Liver (tissue), 8 donors: ENCODE measurements at regions not wholly inside any gene's neighbourhood (a gene's known extent, or its start where the extent isn't known, plus 50 kb on each side); places are given as distances from the start of the nearest gene placed in this dataset.

Experiments used
- DNase-seq: peaks from one replicate; pipeline ENCODE4 v3.0.0-alpha.2; 2017; ENCODE audit warnings: low spot score
- H3K27ac ChIP-seq, 2 donors: one replicate each; pipeline ENCODE4 v1.7.0; 2013; ENCODE audit warnings: inconsistent platforms in 2 of 2, low read length in 2 of 2, control low read depth in 1 of 2, low read depth in 1 of 2, mild to moderate bottlenecking in 1 of 2
- H3K27me3 ChIP-seq, 4 donors: one replicate each; pipeline versions ENCODE4 v1.6.1 to v1.7.0; 2013; ENCODE audit warnings: low read length in 3 of 4, inconsistent platforms in 1 of 4, mild to moderate bottlenecking in 1 of 4, moderate library complexity in 1 of 4; ENCODE audit not compliant: control insufficient read depth in 4 of 4, insufficient read depth in 4 of 4
- H3K36me3 ChIP-seq, 4 donors: one replicate each; pipeline versions ENCODE4 v1.6.1 to v1.7.0; 2013; ENCODE audit warnings: low read length in 3 of 4, mild to moderate bottlenecking in 3 of 4, low read depth in 1 of 4, moderate library complexity in 1 of 4; ENCODE audit not compliant: control insufficient read depth in 4 of 4, insufficient read depth in 3 of 4
- H3K4me1 ChIP-seq, 4 donors: one replicate each; pipeline versions ENCODE4 v1.6.1 to v1.7.0; 2013; ENCODE audit warnings: low read length in 3 of 4, mild to moderate bottlenecking in 3 of 4, moderate library complexity in 1 of 4; ENCODE audit not compliant: control insufficient read depth in 4 of 4, insufficient read depth in 4 of 4
- H3K4me3 ChIP-seq, 3 donors: one replicate each; pipeline versions ENCODE4 v1.6.1 to v1.7.0; 2013; ENCODE audit warnings: low read length in 3 of 3, control low read depth in 1 of 3, low read depth in 1 of 3, mild to moderate bottlenecking in 1 of 3
- H3K9ac ChIP-seq, 2 donors: one replicate each; pipeline ENCODE4 v1.7.0; 2013; ENCODE audit warnings: low read length in 2 of 2, mild to moderate bottlenecking in 2 of 2, moderate library complexity in 2 of 2, control low read depth in 1 of 2, low read depth in 1 of 2
- H3K9me3 ChIP-seq, 4 donors: one replicate each; pipeline versions ENCODE4 v1.6.1 to v1.7.0; 2013; ENCODE audit warnings: low read length in 3 of 4; ENCODE audit not compliant: control insufficient read depth in 4 of 4
- CTCF ChIP-seq: fragments of 150-350 bp; IDR thresholded peaks from 2 replicates; pipeline ENCODE4 v1.5.1; 2017; ENCODE audit warnings: improper control_type of control experiment, low read depth, low read length; ENCODE audit not compliant: missing input control
- EGR1 ChIP-seq, 2 donors: IDR thresholded peaks; 2 replicates each; pipeline ENCODE4 v1.6.1; 2016 to 2018; ENCODE audit warnings: antibody characterized with exemption in 2 of 2, low read depth in 2 of 2
- FOXA2 ChIP-seq: IDR thresholded peaks from 2 replicates; pipeline ENCODE4 v1.6.1; 2016; ENCODE audit warnings: antibody characterized with exemption
- HNF4A ChIP-seq, 2 donors: conservative IDR thresholded peaks; 2 replicates each; pipeline ENCODE4 v1.6.1; 2016; ENCODE audit warnings: antibody characterized with exemption in 2 of 2, mild to moderate bottlenecking in 2 of 2
- JUND ChIP-seq, 2 donors: IDR thresholded peaks; 2 replicates each; pipeline ENCODE4 v1.6.1; 2016; ENCODE audit warnings: antibody characterized with exemption in 2 of 2
- MAX ChIP-seq: IDR thresholded peaks from 2 replicates; pipeline ENCODE4 v1.6.1; 2016; ENCODE audit warnings: antibody characterized with exemption
- NR2F2 ChIP-seq: IDR thresholded peaks from 2 replicates; pipeline ENCODE4 v1.6.1; 2016; ENCODE audit warnings: antibody characterized with exemption
- RAD21 ChIP-seq, 2 donors: IDR thresholded peaks; 2 replicates each; pipeline ENCODE4 v1.6.1; 2016; ENCODE audit warnings: antibody characterized with exemption in 2 of 2, mild to moderate bottlenecking in 2 of 2
- REST ChIP-seq: IDR thresholded peaks from 2 replicates; pipeline ENCODE4 v1.6.1; 2016; ENCODE audit warnings: antibody characterized with exemption, mild to moderate bottlenecking
- SP1 ChIP-seq: IDR thresholded peaks from 2 replicates; pipeline ENCODE4 v1.6.1; 2018; ENCODE audit warnings: antibody characterized with exemption, mild to moderate bottlenecking
- TAF1 ChIP-seq: conservative IDR thresholded peaks from 2 replicates; pipeline ENCODE4 v1.6.1; 2016; ENCODE audit warnings: antibody characterized with exemption, mild to moderate bottlenecking
- YY1 ChIP-seq: IDR thresholded peaks from 2 replicates; pipeline ENCODE4 v1.6.1; 2016; ENCODE audit warnings: antibody characterized with exemption, mild to moderate bottlenecking
- ZBTB33 ChIP-seq: IDR thresholded peaks from 2 replicates; pipeline ENCODE4 v1.6.1; 2016; ENCODE audit warnings: antibody characterized with exemption
- WGBS: extraction: QIAGEN DNeasy Blood & Tissue Kit; methylation state at CpG from one replicate; pipeline ENCODE4 v1.1.7; 2013; 5-methylcytosine and 5-hydroxymethylcytosine counted together
- donor health status: healthy.
- donor health status: healthy.
- donor health status: healthy.
- donor health status: healthy.
- donor health status: healthy.

GRCh38 chr16:63195336-63195735, 1159.1 kb upstream of the CDH8 start:
- no peak for TF ChIP-seq REST
- TF ChIP-seq NR2F2, result no peak
- no peak for TF ChIP-seq ZBTB33
- no peak for TF ChIP-seq EGR1 (IDR thresholded peaks at IDR 0.05; ENCODE audit: low read depth in 2 of 2)
- no peak for TF ChIP-seq MAX
- no peak for TF ChIP-seq FOXA2
- 66% methylated on average over 4 of the region's 4 CpGs for WGBS
- no peaks in the 10 kb centered on the region for H3K27me3 ChIP-seq
- no peak overlapping the region for H3K27ac ChIP-seq
- no peaks in the 10 kb centered on the region for H3K4me1 ChIP-seq
- no peak for DNase-seq
- H3K36me3 ChIP-seq, result no peaks in the 10 kb centered on the region
- no peaks in the 10 kb centered on the region for H3K9me3 ChIP-seq
- no peak overlapping the region for H3K9ac ChIP-seq
- no peak overlapping the region for H3K4me3 ChIP-seq

- Histone ChIP-seq H3K36me3 (no peaks in the 10 kb centered on the region), H3K27ac (no peak overlapping the region), H3K4me1 (no peaks in the 10 kb centered on the region), H3K27me3 (no peaks in the 10 kb centered on the region), H3K4me3 (no peak overlapping the region), H3K9ac (no peak overlapping the region), H3K9me3 (no peaks in the 10 kb centered on the region)
- TF ChIP-seq NR2F2, result no peak
- TF ChIP-seq RAD21 (IDR thresholded peaks at IDR 0.05), result no peak
- no peak for TF ChIP-seq TAF1
- no peak for TF ChIP-seq EGR1 (IDR thresholded peaks at IDR 0.05; ENCODE audit: low read depth in 2 of 2)
- no peak for TF ChIP-seq YY1
- no peak for TF ChIP-seq HNF4A (conservative IDR thresholded peaks at IDR 0.05)
- no peak for TF ChIP-seq CTCF
- no peak for TF ChIP-seq SP1
- no peak for TF ChIP-seq JUND (IDR thresholded peaks at IDR 0.05)
- DNase-seq, result no peak
- WGBS, result 93% methylated on average over 3 of the region's 3 CpGs
Observed at GRCh38 chr16:63192980-63193379, 1156.7 kb upstream of the CDH8 start.
